ENCODE measurements at regions not wholly inside any gene's neighbourhood (a gene's known extent, or its start where the extent isn't known, plus 50 kb on each side); places are given as distances from the start of the nearest gene placed in this dataset.

DNA sequence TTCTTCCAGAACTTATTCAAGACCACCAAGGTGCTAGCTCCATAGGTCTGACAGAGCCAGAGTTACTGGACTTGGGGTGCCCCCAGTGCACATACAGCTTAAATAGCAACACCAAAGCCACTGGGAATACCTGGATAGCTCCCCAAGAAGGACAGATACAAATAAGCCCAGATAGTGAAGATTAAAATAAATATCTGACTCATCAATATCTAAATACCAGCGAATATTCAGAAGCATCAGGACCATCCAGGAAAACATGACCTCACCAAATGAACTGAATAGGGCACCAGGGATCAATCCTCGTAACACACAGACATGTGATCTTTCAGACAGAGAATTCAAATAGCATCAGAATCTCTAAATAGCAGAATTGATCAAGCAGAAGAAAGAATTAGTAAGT is 931.6 kb downstream of the OTOL1 start:
- H3K36me3 ChIP-seq: no peaks in the 10 kb centered on the region
- H3K4me3 ChIP-seq: no peak overlapping the region
- H3K9me3 ChIP-seq (replicated peaks): peaks cover 16% of the 10 kb centered on the region
- DNase-seq: no peak
- TF ChIP-seq CTCF (IDR thresholded peaks at IDR 0.05; ENCODE audit: borderline replicate concordance): no peak
- intact Hi-C loops (cut with micrococcal nuclease): no loop called here
- H3K27me3 ChIP-seq (ENCODE audit: low read depth): no peaks in the 10 kb centered on the region
- H3K27ac ChIP-seq (replicated peaks): no peak overlapping the region
- H3K4me1 ChIP-seq: no peaks in the 10 kb centered on the region

GRCh38 chr3:162435750-162436149 is 939.1 kb downstream of the OTOL1 start:
- peaks cover 25% of the 10 kb centered on the region for H3K9me3 ChIP-seq (replicated peaks)
- TF ChIP-seq CTCF (IDR thresholded peaks at IDR 0.05; ENCODE audit: borderline replicate concordance): no peak
- H3K27ac ChIP-seq (replicated peaks): no peak overlapping the region
- H3K4me1 ChIP-seq: no peaks in the 10 kb centered on the region
- H3K36me3 ChIP-seq: no peaks in the 10 kb centered on the region
- DNase-seq: no peak
- no peak overlapping the region for H3K4me3 ChIP-seq
- no peaks in the 10 kb centered on the region for H3K27me3 ChIP-seq (ENCODE audit: low read depth)
- intact Hi-C loops (cut with micrococcal nuclease): no loop called here

GRCh38 chr3:162436826-162437225 is 940.2 kb downstream of the OTOL1 start:
- DNase-seq: no peak
- TF ChIP-seq CTCF (IDR thresholded peaks at IDR 0.05; ENCODE audit: borderline replicate concordance): no peak
- H3K4me1 ChIP-seq: no peaks in the 10 kb centered on the region
- H3K4me3 ChIP-seq: no peak overlapping the region
- no peak overlapping the region for H3K27ac ChIP-seq (replicated peaks)
- H3K27me3 ChIP-seq (ENCODE audit: low read depth): no peaks in the 10 kb centered on the region
- intact Hi-C loops (cut with micrococcal nuclease): no loop called here
- H3K9me3 ChIP-seq (replicated peaks): peaks cover 19% of the 10 kb centered on the region
- no peaks in the 10 kb centered on the region for H3K36me3 ChIP-seq

- Histone ChIP-seq H3K27me3 (ENCODE audit: low read depth) (no peaks in the 10 kb centered on the region), H3K4me1 (no peaks in the 10 kb centered on the region), H3K9me3 (replicated peaks) (peaks cover 13% of the 10 kb centered on the region), H3K36me3 (no peaks in the 10 kb centered on the region), H3K4me3 (no peak overlapping the region), H3K27ac (replicated peaks) (no peak overlapping the region)
- intact Hi-C loops (cut with micrococcal nuclease): no loop called here
- no peak for DNase-seq
- no peak for TF ChIP-seq CTCF (IDR thresholded peaks at IDR 0.05; ENCODE audit: borderline replicate concordance)
These were observed 940.9 kb downstream of the OTOL1 start for GRCh38 chr3:162437480-162437879.

GRCh38 chr3:162441716-162442115 is 945.1 kb downstream of the OTOL1 start:
- TF ChIP-seq CTCF (IDR thresholded peaks at IDR 0.05; ENCODE audit: borderline replicate concordance): no peak
- peaks cover 9% of the 10 kb centered on the region for H3K9me3 ChIP-seq (replicated peaks)
- H3K4me1 ChIP-seq: no peaks in the 10 kb centered on the region
- intact Hi-C loops (cut with micrococcal nuclease): no loop called here
- H3K36me3 ChIP-seq: no peaks in the 10 kb centered on the region
- H3K27me3 ChIP-seq (ENCODE audit: low read depth): no peaks in the 10 kb centered on the region
- no peak overlapping the region for H3K4me3 ChIP-seq
- DNase-seq: no peak
- H3K27ac ChIP-seq (replicated peaks): no peak overlapping the region

- no peaks in the 10 kb centered on the region for H3K4me1 ChIP-seq
- H3K36me3 ChIP-seq: no peaks in the 10 kb centered on the region
- TF ChIP-seq CTCF (IDR thresholded peaks at IDR 0.05; ENCODE audit: borderline replicate concordance): no peak
- H3K4me3 ChIP-seq: no peak overlapping the region
- no peaks in the 10 kb centered on the region for H3K27me3 ChIP-seq (ENCODE audit: low read depth)
- peaks cover 9% of the 10 kb centered on the region for H3K9me3 ChIP-seq (replicated peaks)
- no peak for DNase-seq
- intact Hi-C loops (cut with micrococcal nuclease): no loop called here
- no peak overlapping the region for H3K27ac ChIP-seq (replicated peaks)
These were observed 946.8 kb downstream of the OTOL1 start for GRCh38 chr3:162443376-162443775.
